ENCODE measurements at regions not wholly inside any gene's neighbourhood (a gene's known extent, or its start where the extent isn't known, plus 50 kb on each side); places are given as distances from the start of the nearest gene placed in this dataset.

DNA sequence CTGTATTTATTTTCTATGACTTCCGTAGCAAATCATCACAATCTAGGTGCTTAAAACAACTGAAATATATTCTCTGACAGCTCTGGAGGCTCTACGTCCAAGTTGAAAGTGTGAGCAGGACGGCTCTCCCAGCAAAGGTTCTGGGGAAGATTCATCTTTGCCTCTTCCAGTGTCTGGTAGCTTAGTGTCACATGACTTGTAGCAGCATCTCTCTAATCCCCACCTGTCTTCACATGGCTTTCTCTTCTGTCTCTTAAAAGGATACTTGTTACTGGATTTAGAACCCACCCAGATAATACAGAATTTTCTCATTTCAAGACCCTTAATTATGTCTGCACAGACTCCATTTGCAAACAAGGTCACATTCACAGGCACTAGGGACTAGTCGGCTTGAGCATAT, 687.7 kb upstream of the RBFOX1 start:
- no peak overlapping the region for H3K14ac ChIP-seq (replicated peaks; ENCODE audit: low read depth, low read length)
- no peaks in the 10 kb centered on the region for H3K27me3 ChIP-seq (ENCODE audit: control insufficient read depth, insufficient read depth, low read length)
- no peak overlapping the region for H2BK20ac ChIP-seq (ENCODE audit: low read depth, low read length)
- no TSS peak for BruUV-seq (replicated peaks)
- no peak overlapping the region for H3K27ac ChIP-seq (ENCODE audit: insufficient read depth, low read length)
- H3K9ac ChIP-seq (ENCODE audit: low read depth, low read length), result no peak overlapping the region
- no peak for TF ChIP-seq CEBPB (IDR thresholded peaks at IDR 0.05; ENCODE audit: low read depth, low read length)
- H3K79me1 ChIP-seq (ENCODE audit: low read depth in 1 of 2, low read length in 2 of 2), result no peaks in the 10 kb centered on the region
- no peak overlapping the region for H2BK5ac ChIP-seq (ENCODE audit: low read depth, low read length, poor library complexity, severe bottlenecking)
- ATAC-seq (ENCODE audit: low read depth) (no peak), DNase-seq (no peak)
- dilution Hi-C loops (cut with HindIII; ENCODE audit: low sequenced_read_pairs, unreplicated experiment), result no loop called here
- H3K36me3 ChIP-seq (ENCODE audit: control insufficient read depth, insufficient read depth, low read length), result no peaks in the 10 kb centered on the region
- H4K20me1 ChIP-seq (ENCODE audit: insufficient read depth, low read length), result no peaks in the 10 kb centered on the region
- H2BK120ac ChIP-seq (ENCODE audit: low read depth, low read length), result no peak overlapping the region
- intact Hi-C loops (cut with micrococcal nuclease), result loop anchor here (10.0 kb wide), 1 partner anchor 1550 kb away; the partner anchor contains the start of gene EEF2KMT
- no peak overlapping the region for H3K4ac ChIP-seq (ENCODE audit: low read depth, low read length)
- no peak overlapping the region for H4K8ac ChIP-seq (ENCODE audit: low read depth in 2 of 2, low read length in 2 of 2)
- no peak overlapping the region for H3K4me3 ChIP-seq (ENCODE audit: insufficient read depth, low read depth, low read length)
- CTCF ChIA-PET, result no interaction called here
- no peak overlapping the region for H3K4me2 ChIP-seq (ENCODE audit: low read depth, low read length)
- no peak overlapping the region for H2AK9ac ChIP-seq (replicated peaks; ENCODE audit: low read depth, low read length, poor library complexity)
- no peak overlapping the region for H3K23ac ChIP-seq (ENCODE audit: low read depth, low read length)
- H2BK15ac ChIP-seq (ENCODE audit: low read depth, low read length), result no peak overlapping the region
- H4K5ac ChIP-seq (ENCODE audit: low read depth, low read length), result no peak overlapping the region
- H3K9me1 ChIP-seq (ENCODE audit: insufficient read depth, low read length), result no peaks in the 10 kb centered on the region
- in situ Hi-C loops (cut with MboI; ENCODE audit: low sequenced_read_pairs), result loop anchor here (10.0 kb wide), 1 partner anchor 1410 kb away; no protein-coding TSS in a partner anchor
- H3K18ac ChIP-seq (ENCODE audit: low read depth, low read length), result no peak overlapping the region
- no peaks in the 10 kb centered on the region; the same call in 1 of the 2 replicates for H3K9me3 ChIP-seq (ENCODE audit: control insufficient read depth, insufficient read depth, low read length)
- no peak overlapping the region for H4K91ac ChIP-seq (ENCODE audit: insufficient read depth, low read depth, low read length)
- no peak overlapping the region for H2AFZ ChIP-seq (replicated peaks; ENCODE audit: low read length, poor library complexity)
- no CpG with 5 or more reads among the region's 4 CpGs for WGBS, 2 experiments (ENCODE audit: extremely low coverage in 2 of 2, insufficient read length in 1 of 2)
- no peak overlapping the region for H3K56ac ChIP-seq (ENCODE audit: extremely low read depth, insufficient read depth, low read length)
- no peaks in the 10 kb centered on the region for H3K4me1 ChIP-seq (ENCODE audit: control insufficient read depth, insufficient read depth, low read length)
- no peak overlapping the region for H2AK5ac ChIP-seq (ENCODE audit: low read depth, low read length)
- POLR2A ChIA-PET (ENCODE audit: unreplicated experiment), result no interaction called here
